ENCODE measurements at regions not wholly inside any gene's neighbourhood (a gene's known extent, or its start where the extent isn't known, plus 50 kb on each side); places are given as distances from the start of the nearest gene placed in this dataset.

DNA sequence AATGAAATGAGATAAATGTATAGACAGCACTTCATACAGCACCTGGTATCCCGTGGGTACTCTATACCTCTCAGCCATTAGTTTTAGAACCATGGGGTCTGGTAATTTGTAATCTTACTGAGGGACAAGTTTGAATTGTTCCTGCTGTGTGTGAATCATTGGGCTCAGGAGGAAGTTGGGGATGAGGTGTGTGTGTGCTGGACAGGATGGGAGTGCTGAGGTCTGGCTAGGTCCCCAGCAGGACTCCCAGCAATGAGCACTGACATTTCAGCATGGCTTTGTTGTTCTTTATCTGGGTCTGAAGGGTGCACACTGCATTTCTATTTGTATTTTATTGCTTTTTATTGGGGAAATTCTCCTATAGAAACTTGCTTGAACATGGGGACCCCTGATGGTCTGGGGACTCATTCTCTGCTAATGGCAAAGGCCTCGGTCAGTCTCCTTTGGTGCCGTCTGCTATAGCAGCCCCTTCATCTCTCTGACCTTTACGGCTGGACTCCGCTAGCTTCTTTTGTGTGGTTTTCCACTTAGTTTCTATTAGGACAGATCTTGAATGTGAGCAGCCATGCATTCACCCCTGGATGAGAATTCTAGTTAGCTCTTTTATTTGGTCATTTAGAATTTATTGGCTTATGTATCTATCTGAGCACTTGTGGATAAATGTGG, 98.1 kb downstream of the SREK1 start:
- ChIA-PET CTCF (interaction anchor here (0.6 to 1.8 kb wide), 2 partner anchors 64 to 651 kb away, joined by 3 to 4 read pairs; no protein-coding TSS in a partner anchor), POLR2A (no interaction called here)
- no peaks in the 10 kb centered on the region for H3K4me1 ChIP-seq (ENCODE audit: control insufficient read depth, insufficient read depth, low read length)
- H3K36me3 ChIP-seq (ENCODE audit: control insufficient read depth in 2 of 2, insufficient read depth in 1 of 2, low read length in 2 of 2) = no peaks in the 10 kb centered on the region
- no peaks in the 10 kb centered on the region for H3K9me3 ChIP-seq (ENCODE audit: control insufficient read depth, insufficient read depth, low read depth, low read length)
- TF ChIP-seq ZEB2 (tag by site-specific recombination; IDR thresholded peaks at IDR 0.05) = no peak
- TF ChIP-seq ZIC2 (tag by site-specific recombination; IDR thresholded peaks at IDR 0.05) = peak; percentile 67
- no peak overlapping the region for H3K27ac ChIP-seq (ENCODE audit: extremely low read depth, low read depth, low read length)
- no peak overlapping the region for H3K4me3 ChIP-seq (ENCODE audit: low read depth, low read length)

DNA sequence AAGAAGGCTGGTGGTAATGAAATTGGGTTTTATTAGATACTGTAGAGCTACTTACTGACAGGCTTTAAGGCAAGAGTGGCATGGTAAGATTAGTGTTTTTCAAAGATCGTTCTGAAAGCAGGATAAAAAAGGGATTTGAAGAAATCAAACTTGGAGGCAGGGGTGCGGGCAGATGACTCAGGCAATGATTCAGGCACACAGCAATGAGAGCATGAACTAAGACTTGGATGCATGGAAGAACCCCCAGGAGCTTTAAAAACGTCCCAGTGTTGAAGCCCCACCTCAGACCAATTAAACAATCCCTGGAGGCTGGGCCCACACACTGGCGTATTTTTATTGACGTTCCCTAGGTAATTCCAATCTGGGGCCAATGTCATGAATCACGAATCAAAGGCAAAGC, 102.5 kb downstream of the SREK1 start:
- H3K4me3 ChIP-seq (ENCODE audit: low read depth, low read length) = no peak overlapping the region
- H3K36me3 ChIP-seq (ENCODE audit: control insufficient read depth in 2 of 2, insufficient read depth in 1 of 2, low read length in 2 of 2) = no peaks in the 10 kb centered on the region
- no peak overlapping the region for H3K27ac ChIP-seq (ENCODE audit: extremely low read depth, low read depth, low read length)
- H3K4me1 ChIP-seq (ENCODE audit: control insufficient read depth, insufficient read depth, low read length) = peaks cover 3% of the 10 kb centered on the region; the same call in 1 of the 2 replicates
- ChIA-PET POLR2A (no interaction called here), CTCF (interaction anchor here (0.6 kb wide), 1 partner anchor 60 kb away, joined by 3 read pairs; no protein-coding TSS in a partner anchor)
- TF ChIP-seq ZNF175 (tag by site-specific recombination; IDR thresholded peaks at IDR 0.05) = no peak
- TF ChIP-seq ZXDB (tag by site-specific recombination; IDR thresholded peaks at IDR 0.05) = no peak
- TF ChIP-seq HOXD13 (CRISPR knock-in tag; IDR thresholded peaks at IDR 0.05; ENCODE audit: borderline replicate concordance) = no peak
- no peak for TF ChIP-seq ZNF404 (tag by site-specific recombination; IDR thresholded peaks at IDR 0.05)
- no peak for TF ChIP-seq ZNF530 (tag by site-specific recombination; IDR thresholded peaks at IDR 0.05; ENCODE audit: low read depth)
- TF ChIP-seq, protein P1, sequence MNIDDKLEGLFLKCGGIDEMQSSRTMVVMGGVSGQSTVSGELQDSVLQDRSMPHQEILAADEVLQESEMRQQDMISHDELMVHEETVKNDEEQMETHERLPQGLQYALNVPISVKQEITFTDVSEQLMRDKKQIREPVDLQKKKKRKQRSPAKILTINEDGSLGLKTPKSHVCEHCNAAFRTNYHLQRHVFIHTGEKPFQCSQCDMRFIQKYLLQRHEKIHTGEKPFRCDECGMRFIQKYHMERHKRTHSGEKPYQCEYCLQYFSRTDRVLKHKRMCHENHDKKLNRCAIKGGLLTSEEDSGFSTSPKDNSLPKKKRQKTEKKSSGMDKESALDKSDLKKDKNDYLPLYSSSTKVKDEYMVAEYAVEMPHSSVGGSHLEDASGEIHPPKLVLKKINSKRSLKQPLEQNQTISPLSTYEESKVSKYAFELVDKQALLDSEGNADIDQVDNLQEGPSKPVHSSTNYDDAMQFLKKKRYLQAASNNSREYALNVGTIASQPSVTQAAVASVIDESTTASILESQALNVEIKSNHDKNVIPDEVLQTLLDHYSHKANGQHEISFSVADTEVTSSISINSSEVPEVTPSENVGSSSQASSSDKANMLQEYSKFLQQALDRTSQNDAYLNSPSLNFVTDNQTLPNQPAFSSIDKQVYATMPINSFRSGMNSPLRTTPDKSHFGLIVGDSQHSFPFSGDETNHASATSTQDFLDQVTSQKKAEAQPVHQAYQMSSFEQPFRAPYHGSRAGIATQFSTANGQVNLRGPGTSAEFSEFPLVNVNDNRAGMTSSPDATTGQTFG (tag by site-specific recombination; IDR thresholded peaks at IDR 0.05; ENCODE audit: borderline replicate concordance) = no peak
- no peak for TF ChIP-seq REPIN1 (tag by site-specific recombination; IDR thresholded peaks at IDR 0.05; ENCODE audit: low read depth)
- TF ChIP-seq IKZF3 (tag by site-specific recombination; IDR thresholded peaks at IDR 0.05) = no peak
- no peak for TF ChIP-seq ZNF596 (tag by site-specific recombination; IDR thresholded peaks at IDR 0.05)
- no peak for TF ChIP-seq PRDM1 (tag by site-specific recombination; IDR thresholded peaks at IDR 0.05)
- no peak for TF ChIP-seq ZNF311 (tag by site-specific recombination; IDR thresholded peaks at IDR 0.05; ENCODE audit: borderline replicate concordance)
- H3K9me3 ChIP-seq (ENCODE audit: control insufficient read depth, insufficient read depth, low read depth, low read length) = no peaks in the 10 kb centered on the region

DNA sequence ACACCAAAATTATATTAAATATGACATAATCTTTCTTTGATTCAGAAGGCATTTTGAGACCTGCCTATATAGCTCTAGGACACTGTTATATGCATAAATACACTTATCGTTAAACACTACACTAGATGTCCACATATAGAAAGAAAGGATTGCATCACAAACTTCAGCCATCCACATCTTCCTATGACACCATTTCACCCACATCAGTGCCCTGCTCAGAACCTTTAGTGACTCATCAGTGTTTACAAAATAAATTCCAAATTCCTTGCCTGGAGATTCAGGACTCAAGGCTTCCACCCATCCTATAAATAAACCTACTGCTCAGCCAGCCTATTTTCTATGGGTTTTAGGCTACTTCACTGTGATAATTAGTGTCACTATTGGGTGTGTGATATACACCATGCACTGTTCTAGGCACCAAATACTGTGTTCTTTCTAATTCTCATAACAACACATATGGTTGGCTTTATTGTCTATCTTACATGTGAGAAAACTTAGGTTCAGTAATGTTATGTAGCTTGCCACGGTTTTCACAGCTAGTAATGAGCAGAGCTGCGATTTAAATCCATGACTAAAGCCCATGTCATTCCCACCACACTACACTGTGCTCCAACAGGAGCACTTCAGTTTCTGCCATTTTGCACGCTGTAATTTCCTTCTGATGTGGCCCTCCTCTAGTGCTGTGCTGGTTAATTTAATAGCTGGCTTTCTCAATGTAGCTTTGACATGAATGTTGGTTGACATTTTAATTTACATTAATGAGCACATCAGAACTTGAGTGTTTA, 103.3 kb downstream of the SREK1 start:
- TF ChIP-seq ZBTB1 (tag by site-specific recombination; IDR thresholded peaks at IDR 0.05) = no peak
- TF ChIP-seq, protein P2, sequence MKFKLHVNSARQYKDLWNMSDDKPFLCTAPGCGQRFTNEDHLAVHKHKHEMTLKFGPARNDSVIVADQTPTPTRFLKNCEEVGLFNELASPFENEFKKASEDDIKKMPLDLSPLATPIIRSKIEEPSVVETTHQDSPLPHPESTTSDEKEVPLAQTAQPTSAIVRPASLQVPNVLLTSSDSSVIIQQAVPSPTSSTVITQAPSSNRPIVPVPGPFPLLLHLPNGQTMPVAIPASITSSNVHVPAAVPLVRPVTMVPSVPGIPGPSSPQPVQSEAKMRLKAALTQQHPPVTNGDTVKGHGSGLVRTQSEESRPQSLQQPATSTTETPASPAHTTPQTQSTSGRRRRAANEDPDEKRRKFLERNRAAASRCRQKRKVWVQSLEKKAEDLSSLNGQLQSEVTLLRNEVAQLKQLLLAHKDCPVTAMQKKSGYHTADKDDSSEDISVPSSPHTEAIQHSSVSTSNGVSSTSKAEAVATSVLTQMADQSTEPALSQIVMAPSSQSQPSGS (tag by site-specific recombination; IDR thresholded peaks at IDR 0.05; ENCODE audit: low read depth) = 0 out of 2 replicates have a peak, but pooled peaks have one; percentile 25
- peaks cover 3% of the 10 kb centered on the region; the same call in 1 of the 2 replicates for H3K4me1 ChIP-seq (ENCODE audit: control insufficient read depth, insufficient read depth, low read length)
- H3K27ac ChIP-seq (ENCODE audit: extremely low read depth, low read depth, low read length) = no peak overlapping the region
- ChIA-PET POLR2A (no interaction called here), CTCF (interaction anchor here (0.8 to 1.1 kb wide), 2 partner anchors 11 to 96 kb away, joined by 3 read pairs; no protein-coding TSS in a partner anchor)
- no peaks in the 10 kb centered on the region for H3K9me3 ChIP-seq (ENCODE audit: control insufficient read depth, insufficient read depth, low read depth, low read length)
- H3K36me3 ChIP-seq (ENCODE audit: control insufficient read depth in 2 of 2, insufficient read depth in 1 of 2, low read length in 2 of 2) = no peaks in the 10 kb centered on the region
- no peak overlapping the region for H3K4me3 ChIP-seq (ENCODE audit: low read depth, low read length)
